Activated CD4-positive, alpha-beta T cell treated with anti-CD3 and anti-CD28 coated beads, Interleukin-2, Interleukin-4, amounts not matched to agents 100 ng/mL and 50 ng/mL, durations not matched to agents 16 hours and 8 hours (primary cell): ENCODE measurements at regions not wholly inside any gene's neighbourhood (a gene's known extent, or its start where the extent isn't known, plus 50 kb on each side); places are given as distances from the start of the nearest gene placed in this dataset.

Source experiments
- DNase-seq: peaks from one replicate; pipeline ENCODE4 v3.0.0-alpha.2; 2020; ENCODE audit warnings: low spot score

- no peak for DNase-seq
These were observed 846.5 kb downstream of the TYW1 start for GRCh38 chr7:67843001-67843565.

- DNase-seq = no peak
These were observed 847.0 kb downstream of the TYW1 start for GRCh38 chr7:67843615-67844014.

- no peak for DNase-seq
These were observed 850.6 kb downstream of the TYW1 start for GRCh38 chr7:67847092-67847787.

GRCh38 chr7:67854221-67855178, 857.9 kb downstream of the TYW1 start:
- no peak for DNase-seq

GRCh38 chr7:67855322-67855721, 858.7 kb downstream of the TYW1 start:
- no peak for DNase-seq

- DNase-seq = no peak
These were observed 859.4 kb downstream of the TYW1 start for GRCh38 chr7:67856046-67856445.

- no peak for DNase-seq
These were observed 861.1 kb downstream of the TYW1 start for GRCh38 chr7:67857698-67858097.

GRCh38 chr7:67858931-67859330, 862.3 kb downstream of the TYW1 start:
- DNase-seq = no peak

- no peak for DNase-seq
These were observed 867.3 kb downstream of the TYW1 start for GRCh38 chr7:67863911-67864310.

GRCh38 chr7:67866054-67866453, 869.4 kb downstream of the TYW1 start:
- DNase-seq = no peak

- DNase-seq = no peak
These were observed 870.2 kb downstream of the TYW1 start for GRCh38 chr7:67866812-67867211.

- DNase-seq = no peak
These were observed 873.8 kb downstream of the TYW1 start for GRCh38 chr7:67870396-67870795.

GRCh38 chr7:67875558-67875957, 878.9 kb downstream of the TYW1 start:
- DNase-seq = no peak

GRCh38 chr7:67878808-67879207, 882.2 kb downstream of the TYW1 start:
- no peak for DNase-seq

- no peak for DNase-seq
These were observed 886.2 kb downstream of the TYW1 start for GRCh38 chr7:67882843-67883242.

GRCh38 chr7:67890316-67890715, 893.7 kb downstream of the TYW1 start:
- DNase-seq = no peak

GRCh38 chr7:67894746-67895145, 898.1 kb downstream of the TYW1 start:
- no peak for DNase-seq

- no peak for DNase-seq
These were observed 900.1 kb downstream of the TYW1 start for GRCh38 chr7:67896721-67897120.

- no peak for DNase-seq
These were observed 903.8 kb downstream of the TYW1 start for GRCh38 chr7:67900456-67900855.

- DNase-seq = no peak
These were observed 905.3 kb downstream of the TYW1 start for GRCh38 chr7:67901808-67902480.

GRCh38 chr7:67907792-67908191, 911.2 kb downstream of the TYW1 start:
- DNase-seq = no peak

GRCh38 chr7:67912437-67912836, 915.8 kb downstream of the TYW1 start:
- no peak for DNase-seq
